ENCODE measurements at regions not wholly inside any gene's neighbourhood (a gene's known extent, or its start where the extent isn't known, plus 50 kb on each side); places are given as distances from the start of the nearest gene placed in this dataset.

- Histone ChIP-seq H3K27ac (ENCODE audit: low read depth, low read length) (no peak overlapping the region), H3K36me3 (ENCODE audit: control insufficient read depth in 1 of 2, insufficient read depth in 2 of 2, low read length in 2 of 2) (no peaks in the 10 kb centered on the region), H3K4me1 (ENCODE audit: control insufficient read depth in 1 of 2, insufficient read depth in 2 of 2, low read length in 2 of 2) (no peaks in the 10 kb centered on the region), H3K9ac (ENCODE audit: low read length) (no peak overlapping the region), H4K20me1 (ENCODE audit: insufficient read depth) (no peaks in the 10 kb centered on the region), H3K9me3 (ENCODE audit: control insufficient read depth in 1 of 2, insufficient read depth in 1 of 2, low read depth in 1 of 2, low read length in 2 of 2) (no peaks in the 10 kb centered on the region), H3K79me2 (ENCODE audit: insufficient read depth, low read length) (no peaks in the 10 kb centered on the region), H3K27me3 (ENCODE audit: insufficient read depth, low read length) (no peaks in the 10 kb centered on the region), H3K9me2 (ENCODE audit: insufficient read depth) (no peaks in the 10 kb centered on the region), H3K4me2 (ENCODE audit: low read length) (no peak overlapping the region), H2AFZ (ENCODE audit: low read depth, low read length, poor library complexity, severe bottlenecking) (no peak overlapping the region), H3K4me3 (replicated peaks in 1 of 2; ENCODE audit: low read depth in 1 of 2, low read length in 2 of 2) (no peak overlapping the region)
- ChIA-PET CTCF (no interaction called here), POLR2A (interaction anchor here (1.5 kb wide), 1 partner anchor 10 kb away, joined by 3 read pairs; no protein-coding TSS in a partner anchor), RAD21 (ENCODE audit: low non-redundant PET in 1 of 2, low total read pairs in 2 of 2, uncharacterized antibody in 2 of 2, unreplicated experiment in 2 of 2) (no interaction called here)
- intact Hi-C loops (cut with micrococcal nuclease) = no loop called here
- TF ChIP-seq TCF7L2 (IDR thresholded peaks at IDR 0.05; ENCODE audit: borderline replicate concordance, extremely low read depth, insufficient read depth, insufficient read length) (no peak), ATF3 (IDR thresholded peaks at IDR 0.05) (no peak), SIN3A (IDR thresholded peaks at IDR 0.05; ENCODE audit: low read depth) (no peak)
- no peak for ATAC-seq
- no TSS peak for BruUV-seq (replicated peaks)
- no peak for DNase-seq (ENCODE audit: low read depth, low spot score)
Observed at GRCh38 chr2:134155134-134155533, 98.7 kb upstream of the MGAT5 start.

GRCh38 chr2:134158295-134158694, 95.6 kb upstream of the MGAT5 start:
- no peak for DNase-seq (ENCODE audit: low read depth, low spot score)
- no peak for ATAC-seq
- Histone ChIP-seq H3K9me3 (ENCODE audit: control insufficient read depth in 1 of 2, insufficient read depth in 1 of 2, low read depth in 1 of 2, low read length in 2 of 2) (no peaks in the 10 kb centered on the region), H3K36me3 (ENCODE audit: control insufficient read depth in 1 of 2, insufficient read depth in 2 of 2, low read length in 2 of 2) (no peaks in the 10 kb centered on the region), H3K9me2 (ENCODE audit: insufficient read depth) (no peaks in the 10 kb centered on the region), H3K27ac (ENCODE audit: low read depth, low read length) (no peak overlapping the region), H3K4me2 (ENCODE audit: low read length) (no peak overlapping the region), H4K20me1 (ENCODE audit: insufficient read depth) (no peaks in the 10 kb centered on the region), H3K27me3 (ENCODE audit: insufficient read depth, low read length) (no peaks in the 10 kb centered on the region), H3K79me2 (ENCODE audit: insufficient read depth, low read length) (peaks cover 4% of the 10 kb centered on the region; the same call in 1 of the 2 replicates), H3K4me3 (replicated peaks in 1 of 2; ENCODE audit: low read depth in 1 of 2, low read length in 2 of 2) (no peak overlapping the region), H2AFZ (ENCODE audit: low read depth, low read length, poor library complexity, severe bottlenecking) (no peak overlapping the region), H3K4me1 (ENCODE audit: control insufficient read depth in 1 of 2, insufficient read depth in 2 of 2, low read length in 2 of 2) (no peaks in the 10 kb centered on the region), H3K9ac (ENCODE audit: low read length) (no peak overlapping the region)
- intact Hi-C loops (cut with micrococcal nuclease) = no loop called here
- TF ChIP-seq SRF (IDR thresholded peaks at IDR 0.05; ENCODE audit: low read depth) (no peak), EZH2 (IDR thresholded peaks at IDR 0.05) (no peak), ZFX (IDR thresholded peaks at IDR 0.05) (no peak), EZH2phosphoT487 (IDR thresholded peaks at IDR 0.05; ENCODE audit: borderline replicate concordance) (no peak), YY1 (IDR thresholded peaks at IDR 0.05; ENCODE audit: extremely low read depth, insufficient replicate concordance, low read depth, low read length) (no peak), MAX (IDR thresholded peaks at IDR 0.05) (no peak), POLR2A (IDR thresholded peaks at IDR 0.05; ENCODE audit: borderline replicate concordance, extremely low read depth, insufficient read depth, insufficient read length) (no peak), ZBTB33 (IDR thresholded peaks at IDR 0.05; ENCODE audit: extremely low read depth, insufficient replicate concordance, low read length) (no peak), SIN3A (IDR thresholded peaks at IDR 0.05; ENCODE audit: low read depth) (no peak), ATF3 (IDR thresholded peaks at IDR 0.05) (no peak), RAD21 (IDR thresholded peaks at IDR 0.05; ENCODE audit: low read depth) (no peak), ELF1 (IDR thresholded peaks at IDR 0.05; ENCODE audit: borderline replicate concordance, low read depth) (no peak), TCF7L2 (IDR thresholded peaks at IDR 0.05; ENCODE audit: borderline replicate concordance, extremely low read depth, insufficient read depth, insufficient read length) (no peak), SP1 (IDR thresholded peaks at IDR 0.05; ENCODE audit: low read depth) (no peak), ZNF274 (IDR thresholded peaks at IDR 0.05; ENCODE audit: low read depth, low read length) (no peak), POLR2AphosphoS5 (IDR thresholded peaks at IDR 0.05; ENCODE audit: low read depth, low read length) (no peak)
- RAD21 ChIA-PET (ENCODE audit: low non-redundant PET in 1 of 2, low total read pairs in 2 of 2, uncharacterized antibody in 2 of 2, unreplicated experiment in 2 of 2) = no interaction called here
- BruUV-seq (replicated peaks) = no TSS peak
- CTCF ChIA-PET = no interaction called here
- POLR2A ChIA-PET = no interaction called here
